Gastrocnemius medialis (tissue), 4 donors: ENCODE measurements at regions not wholly inside any gene's neighbourhood (a gene's known extent, or its start where the extent isn't known, plus 50 kb on each side); places are given as distances from the start of the nearest gene placed in this dataset.

ENCODE experiments used
- CTCF ChIP-seq, 5 experiments: fragments of 450-650 bp in 3 of 5; fragments of 200-600 bp in 2 of 5; sonication (generic) in 2 of 5; IDR thresholded peaks in 4 of 5; conservative IDR thresholded peaks in 1 of 5; 1 replicate in 4 of 5; 2 replicates in 1 of 5; pipeline ENCODE4 v1.5.1; 2016 to 2019; ENCODE audit warnings: antibody characterized with exemption in 5 of 5, mild to moderate bottlenecking in 3 of 5, moderate library complexity in 3 of 5
- POLR2A ChIP-seq, 2 donors: fragments of 450-650 bp; IDR thresholded peaks; one replicate each; pipeline ENCODE4 v1.6.1; 2017; ENCODE audit warnings: antibody characterized with exemption in 2 of 2, mild to moderate bottlenecking in 2 of 2, moderate library complexity in 2 of 2

GRCh38 chr6:102936959-102937358 is 1543.5 kb downstream of the GRIK2 start:
- TF ChIP-seq CTCF (IDR thresholded peaks at IDR 0.05 in 4 of 5, conservative IDR thresholded peaks at IDR 0.05 in 1 of 5) (no peak), POLR2A (IDR thresholded peaks at IDR 0.05) (no peak)
